ENCODE measurements at regions not wholly inside any gene's neighbourhood (a gene's known extent, or its start where the extent isn't known, plus 50 kb on each side); places are given as distances from the start of the nearest gene placed in this dataset.

- H3K27ac Mint-ChIP-seq, result no peak overlapping the region
- H3K9me3 Mint-ChIP-seq, result peaks cover 2% of the 10 kb centered on the region; the same call in 1 of the 2 replicates
- no peak for DNase-seq
- no peaks in the 10 kb centered on the region for H3K36me3 Mint-ChIP-seq (ENCODE audit: low read depth)
- H3K4me1 Mint-ChIP-seq (ENCODE audit: low read depth), result no peaks in the 10 kb centered on the region
- H3K27me3 Mint-ChIP-seq (ENCODE audit: insufficient read depth), result no peaks in the 10 kb centered on the region
- no peak overlapping the region for H3K4me3 Mint-ChIP-seq
- TF ChIP-seq CTCF (IDR thresholded peaks at IDR 0.05), result no peak
These were observed 2438.2 kb upstream of the PCDH20 start for GRCh38 chr13:63853816-63854215.

GRCh38 chr13:63851526-63851925 is 2435.9 kb upstream of the PCDH20 start:
- no peak for DNase-seq
- Mint-ChIP-seq H3K36me3 (ENCODE audit: low read depth) (no peaks in the 10 kb centered on the region), H3K4me1 (ENCODE audit: low read depth) (no peaks in the 10 kb centered on the region), H3K27ac (no peak overlapping the region), H3K27me3 (ENCODE audit: insufficient read depth) (no peaks in the 10 kb centered on the region; the same call in 1 of the 2 replicates), H3K4me3 (no peak overlapping the region), H3K9me3 (peaks cover 10% of the 10 kb centered on the region; the same call in 1 of the 2 replicates)
- TF ChIP-seq CTCF (IDR thresholded peaks at IDR 0.05), result no peak

- H3K4me1 Mint-ChIP-seq (ENCODE audit: low read depth), result no peaks in the 10 kb centered on the region
- no peak for TF ChIP-seq CTCF (IDR thresholded peaks at IDR 0.05)
- no peak for DNase-seq
- no peak overlapping the region for H3K27ac Mint-ChIP-seq
- peaks cover 34% of the 10 kb centered on the region for H3K9me3 Mint-ChIP-seq
- no peaks in the 10 kb centered on the region; the same call in 1 of the 2 replicates for H3K27me3 Mint-ChIP-seq (ENCODE audit: insufficient read depth)
- H3K4me3 Mint-ChIP-seq, result no peak overlapping the region
- no peaks in the 10 kb centered on the region for H3K36me3 Mint-ChIP-seq (ENCODE audit: low read depth)
These were observed 2428.4 kb upstream of the PCDH20 start for GRCh38 chr13:63843766-63844699.

GRCh38 chr13:63842102-63842501 is 2426.5 kb upstream of the PCDH20 start:
- no peak for TF ChIP-seq CTCF (IDR thresholded peaks at IDR 0.05)
- H3K27ac Mint-ChIP-seq, result no peak overlapping the region
- H3K9me3 Mint-ChIP-seq, result peaks cover 33% of the 10 kb centered on the region
- H3K4me3 Mint-ChIP-seq, result no peak overlapping the region
- no peaks in the 10 kb centered on the region; the same call in 1 of the 2 replicates for H3K27me3 Mint-ChIP-seq (ENCODE audit: insufficient read depth)
- H3K36me3 Mint-ChIP-seq (ENCODE audit: low read depth), result no peaks in the 10 kb centered on the region
- no peak for DNase-seq
- H3K4me1 Mint-ChIP-seq (ENCODE audit: low read depth), result no peaks in the 10 kb centered on the region

- no peaks in the 10 kb centered on the region for H3K4me1 Mint-ChIP-seq (ENCODE audit: low read depth)
- H3K9me3 Mint-ChIP-seq, result peaks cover 32% of the 10 kb centered on the region
- no peaks in the 10 kb centered on the region for H3K27me3 Mint-ChIP-seq (ENCODE audit: insufficient read depth)
- no peak overlapping the region for H3K27ac Mint-ChIP-seq
- H3K36me3 Mint-ChIP-seq (ENCODE audit: low read depth), result no peaks in the 10 kb centered on the region
- DNase-seq, result no peak
- no peak overlapping the region for H3K4me3 Mint-ChIP-seq
- no peak for TF ChIP-seq CTCF (IDR thresholded peaks at IDR 0.05)
These were observed 2425.1 kb upstream of the PCDH20 start for GRCh38 chr13:63840551-63841421.
